ENCODE measurements at regions not wholly inside any gene's neighbourhood (a gene's known extent, or its start where the extent isn't known, plus 50 kb on each side); places are given as distances from the start of the nearest gene placed in this dataset.

DNA sequence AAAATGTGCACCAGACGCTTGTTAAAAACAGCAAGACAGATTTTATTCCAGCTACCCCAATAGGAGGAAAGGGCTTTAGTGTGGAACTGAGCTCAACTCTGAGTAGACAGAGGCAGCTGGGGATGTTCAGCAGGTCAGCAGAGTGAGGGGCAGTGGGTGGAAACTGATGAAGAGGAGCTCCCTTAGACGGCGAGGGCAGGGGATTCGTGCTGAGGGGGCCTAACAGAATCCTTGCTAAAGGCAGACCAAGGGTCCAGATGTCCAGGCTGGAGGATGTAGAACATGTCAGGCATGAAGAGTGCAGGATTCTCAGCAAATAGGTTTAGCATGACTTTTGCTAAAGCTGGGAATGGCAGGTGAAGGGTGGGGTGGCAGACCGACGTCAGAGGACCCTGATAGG, 71.9 kb upstream of the OLFM1 start:
- no peak for TF ChIP-seq CTCF (conservative IDR thresholded peaks at IDR 0.05 in 1 of 2, IDR thresholded peaks at IDR 0.05 in 1 of 2; ENCODE audit: extremely low read depth in 1 of 2, insufficient read depth in 1 of 2, low read depth in 1 of 2, low read length in 2 of 2)
- TF ChIP-seq EZH2 (IDR thresholded peaks at IDR 0.05; ENCODE audit: borderline replicate concordance, low read length) = no peak
